Myocyte (in vitro differentiated cells): ENCODE measurements at regions not wholly inside any gene's neighbourhood (a gene's known extent, or its start where the extent isn't known, plus 50 kb on each side); places are given as distances from the start of the nearest gene placed in this dataset.

Source experiments
- DNase-seq: peaks from one replicate; pipeline ENCODE4 v3.0.0-alpha.2; 2012; ENCODE audit warnings: low read depth

- no peak for DNase-seq
Measured at GRCh38 chr2:64220894-64221617, 76.8 kb upstream of the PELI1 start.

GRCh38 chr2:64221935-64222334 is 77.7 kb upstream of the PELI1 start:
- DNase-seq: no peak

- DNase-seq: no peak
Measured at GRCh38 chr2:64222351-64222750, 78.1 kb upstream of the PELI1 start.

GRCh38 chr2:64223055-64223454 is 78.8 kb upstream of the PELI1 start:
- no peak for DNase-seq

- DNase-seq: peak; percentile 37
Measured at GRCh38 chr2:64225491-64225890, 81.3 kb upstream of the PELI1 start.

GRCh38 chr2:64226611-64227010 is 82.4 kb upstream of the PELI1 start:
- DNase-seq: no peak

- no peak for DNase-seq
Measured at GRCh38 chr2:64227603-64228125, 83.4 kb upstream of the PELI1 start.

- peak; percentile 84 for DNase-seq
Measured at GRCh38 chr2:64228126-64228678, 84.0 kb upstream of the PELI1 start.

- no peak for DNase-seq
Measured at GRCh38 chr2:64228918-64229317, 84.7 kb upstream of the PELI1 start.

GRCh38 chr2:64230540-64230939 is 86.3 kb upstream of the PELI1 start:
- no peak for DNase-seq

GRCh38 chr2:64232266-64232665 is 88.0 kb upstream of the PELI1 start:
- no peak for DNase-seq

GRCh38 chr2:64233376-64233922 is 89.2 kb upstream of the PELI1 start:
- DNase-seq: no peak

GRCh38 chr2:64234150-64234549 is 89.9 kb upstream of the PELI1 start:
- no peak for DNase-seq

- DNase-seq: no peak
Measured at GRCh38 chr2:64234785-64235184, 90.6 kb upstream of the PELI1 start.

GRCh38 chr2:64237266-64237665 is 93.0 kb upstream of the PELI1 start:
- no peak for DNase-seq

GRCh38 chr2:64238799-64239198 is 94.6 kb upstream of the PELI1 start:
- no peak for DNase-seq

- DNase-seq: no peak
Measured at GRCh38 chr2:64243081-64244036, 99.1 kb upstream of the PELI1 start.

- no peak for DNase-seq
Measured at GRCh38 chr2:64244037-64244416, 99.8 kb upstream of the PELI1 start.

GRCh38 chr2:64245631-64246030 is 101.4 kb upstream of the PELI1 start:
- no peak for DNase-seq

GRCh38 chr2:64246962-64247361 is 102.7 kb upstream of the PELI1 start:
- no peak for DNase-seq

GRCh38 chr2:64249426-64249825 is 105.2 kb upstream of the PELI1 start:
- no peak for DNase-seq

GRCh38 chr2:64250063-64250462 is 105.8 kb upstream of the PELI1 start:
- DNase-seq: no peak
